ENCODE measurements at regions not wholly inside any gene's neighbourhood (a gene's known extent, or its start where the extent isn't known, plus 50 kb on each side); places are given as distances from the start of the nearest gene placed in this dataset.

DNA sequence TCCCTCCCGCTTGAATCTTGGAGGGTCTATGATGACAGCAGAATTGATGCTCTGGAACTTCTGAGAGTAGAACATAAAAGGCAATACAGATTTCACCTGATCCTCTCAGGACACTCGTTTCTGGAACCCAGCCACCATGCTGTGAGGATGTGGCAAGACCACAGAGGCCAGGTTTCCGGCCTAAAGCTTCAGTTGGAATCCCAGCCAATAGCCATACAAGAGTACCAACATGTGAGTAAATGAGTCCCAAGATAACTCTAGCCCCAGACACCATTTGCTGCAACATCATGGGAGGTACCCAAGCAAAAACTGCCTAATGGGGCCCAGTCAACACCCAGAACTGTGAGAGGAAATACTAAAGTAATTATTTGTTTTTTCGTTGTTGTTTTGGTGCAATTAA, 65.7 kb upstream of the MARCHF11 start:
- TF ChIP-seq, protein P1, sequence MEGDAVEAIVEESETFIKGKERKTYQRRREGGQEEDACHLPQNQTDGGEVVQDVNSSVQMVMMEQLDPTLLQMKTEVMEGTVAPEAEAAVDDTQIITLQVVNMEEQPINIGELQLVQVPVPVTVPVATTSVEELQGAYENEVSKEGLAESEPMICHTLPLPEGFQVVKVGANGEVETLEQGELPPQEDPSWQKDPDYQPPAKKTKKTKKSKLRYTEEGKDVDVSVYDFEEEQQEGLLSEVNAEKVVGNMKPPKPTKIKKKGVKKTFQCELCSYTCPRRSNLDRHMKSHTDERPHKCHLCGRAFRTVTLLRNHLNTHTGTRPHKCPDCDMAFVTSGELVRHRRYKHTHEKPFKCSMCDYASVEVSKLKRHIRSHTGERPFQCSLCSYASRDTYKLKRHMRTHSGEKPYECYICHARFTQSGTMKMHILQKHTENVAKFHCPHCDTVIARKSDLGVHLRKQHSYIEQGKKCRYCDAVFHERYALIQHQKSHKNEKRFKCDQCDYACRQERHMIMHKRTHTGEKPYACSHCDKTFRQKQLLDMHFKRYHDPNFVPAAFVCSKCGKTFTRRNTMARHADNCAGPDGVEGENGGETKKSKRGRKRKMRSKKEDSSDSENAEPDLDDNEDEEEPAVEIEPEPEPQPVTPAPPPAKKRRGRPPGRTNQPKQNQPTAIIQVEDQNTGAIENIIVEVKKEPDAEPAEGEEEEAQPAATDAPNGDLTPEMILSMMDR (IDR thresholded peaks at IDR 0.05; ENCODE audit: low read depth, low read length, missing control alignments): no peak
- H3K4me3 ChIP-seq (replicated peaks; ENCODE audit: low read depth, low read length): no peak overlapping the region
- DNase-seq (ENCODE audit: extremely low read depth, low read depth): no peak

DNA sequence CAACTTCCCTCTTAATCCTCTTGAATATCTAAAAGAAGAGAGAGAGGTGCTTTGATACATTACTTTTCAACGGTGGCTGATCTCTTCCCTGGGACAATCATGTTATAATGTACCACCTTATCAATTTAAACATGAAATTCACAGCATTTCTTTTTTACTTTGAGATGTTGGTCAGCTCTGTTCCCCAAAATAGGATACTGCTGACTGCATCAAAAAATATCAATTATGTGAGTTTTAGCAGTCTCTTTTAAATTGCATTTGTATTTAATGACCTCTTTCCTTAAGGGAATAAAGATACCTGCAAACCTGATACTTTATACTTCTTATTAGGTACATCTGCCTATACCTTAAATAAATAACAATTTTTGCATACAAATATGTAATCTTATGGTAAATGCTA, 58.4 kb upstream of the MARCHF11 start:
- TF ChIP-seq, protein P1 (IDR thresholded peaks at IDR 0.05; ENCODE audit: low read depth, low read length, missing control alignments): no peak
- H3K4me3 ChIP-seq (replicated peaks; ENCODE audit: low read depth, low read length): no peak overlapping the region
- no peak for DNase-seq (ENCODE audit: extremely low read depth, low read depth)

DNA sequence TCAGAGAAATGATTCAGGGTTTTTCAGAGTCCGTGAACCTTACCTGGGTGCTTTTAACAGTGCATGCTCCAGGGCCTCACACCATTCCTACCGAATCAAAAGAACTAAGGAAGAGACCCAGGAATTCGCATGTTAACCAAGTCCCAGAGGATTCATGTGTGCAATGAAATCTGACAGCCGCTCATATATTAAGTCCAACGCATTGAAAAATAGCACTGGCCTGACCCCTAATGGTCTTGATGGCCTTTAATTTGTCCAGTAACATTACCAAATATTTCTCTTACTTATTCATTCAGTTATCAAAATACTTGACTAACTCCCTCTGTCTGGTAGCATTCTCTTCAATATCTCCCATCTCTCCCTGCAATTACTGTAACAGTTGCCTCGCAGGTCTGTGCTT, 55.0 kb upstream of the MARCHF11 start:
- TF ChIP-seq, protein P1 (IDR thresholded peaks at IDR 0.05; ENCODE audit: low read depth, low read length, missing control alignments): no peak
- no peak for DNase-seq (ENCODE audit: extremely low read depth, low read depth)
- no peak overlapping the region for H3K4me3 ChIP-seq (replicated peaks; ENCODE audit: low read depth, low read length)

DNA sequence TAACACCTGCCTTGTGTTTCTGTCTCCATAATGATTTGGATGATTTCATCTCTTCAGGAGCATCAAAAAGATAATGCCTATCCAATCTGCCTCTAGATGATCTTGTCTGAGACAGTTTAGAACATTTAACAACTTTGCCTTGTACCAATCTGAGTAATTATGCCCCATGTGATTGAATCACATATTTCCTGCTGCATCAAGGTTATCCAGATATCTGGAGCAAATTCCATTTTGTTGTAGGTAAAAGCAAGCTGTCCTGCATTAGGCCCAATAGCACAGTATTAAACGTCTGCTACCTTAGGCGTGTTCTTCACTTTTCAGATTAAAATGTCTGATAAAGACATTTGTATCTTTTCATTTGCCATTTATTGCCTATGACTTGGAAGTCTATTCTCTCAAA, 54.1 kb upstream of the MARCHF11 start:
- TF ChIP-seq, protein P1 (IDR thresholded peaks at IDR 0.05; ENCODE audit: low read depth, low read length, missing control alignments): no peak
- no peak for DNase-seq (ENCODE audit: extremely low read depth, low read depth)
- H3K4me3 ChIP-seq (replicated peaks; ENCODE audit: low read depth, low read length): no peak overlapping the region

DNA sequence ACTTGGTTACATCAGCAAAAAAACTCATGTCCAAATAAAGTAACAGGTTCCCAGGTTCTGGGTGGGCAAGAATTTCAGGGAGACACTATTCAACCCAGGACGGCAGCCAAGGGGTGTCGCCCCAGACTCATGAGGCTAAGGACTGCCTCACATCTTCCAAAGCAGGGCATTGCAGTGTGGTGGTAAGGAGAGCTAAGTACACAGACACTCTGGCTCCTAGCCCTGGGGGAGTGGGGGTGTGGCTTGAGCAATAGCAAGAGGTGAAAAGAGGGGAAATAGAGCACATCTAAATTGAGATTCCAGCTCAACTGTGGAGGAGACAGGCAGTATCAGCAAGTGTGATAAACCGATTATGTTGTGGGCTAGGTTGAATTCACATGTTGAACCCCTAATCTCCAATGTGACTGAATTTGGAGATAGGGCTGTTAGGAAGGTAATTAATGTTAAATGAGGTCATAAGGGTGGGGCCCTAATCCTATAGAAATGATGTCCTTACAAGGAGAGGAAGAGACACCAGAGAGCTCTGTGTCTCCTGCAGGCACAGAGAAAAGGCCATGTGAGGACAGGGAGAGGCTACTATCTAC, 49.9 kb upstream of the MARCHF11 start:
- no peak for DNase-seq (ENCODE audit: extremely low read depth, low read depth)
- H3K4me3 ChIP-seq (replicated peaks; ENCODE audit: low read depth, low read length): no peak overlapping the region
- TF ChIP-seq, protein P1 (IDR thresholded peaks at IDR 0.05; ENCODE audit: low read depth, low read length, missing control alignments): no peak

Data from HFF-Myc (cell line).